A549 (cell line): ENCODE measurements at regions not wholly inside any gene's neighbourhood (a gene's known extent, or its start where the extent isn't known, plus 50 kb on each side); places are given as distances from the start of the nearest gene placed in this dataset.
A peak's percentile ranks its signal among the peaks of the same experiment; 100 is the strongest.

Experiments
- ATAC-seq, 2 experiments: fragments of 200-7000 bp in 1 of 2; fragments of >200 bp in 1 of 2; cut with Nextera tagmentation in 1 of 2; cut with Tn5 transposase in 1 of 2; 3 replicates each; pipeline versions ENCODE4 v1.8.0 to v1.9.1; 2018 to 2020; ENCODE audit warnings: mild to moderate bottlenecking in 1 of 2, moderate library complexity in 1 of 2
- CTCF ChIA-PET: fragments of 300-600 bp; sonication (Branson Sonifier 250); formaldehyde crosslinking; extraction: SDS; loops from one replicate; lab custom pipeline; 2021; ENCODE audit warnings: antibody characterized with exemption, inconsistent platforms; lab: Yijun Ruan, JAX
- POLR2A ChIA-PET: fragments of 350-600 bp; formaldehyde crosslinking; extraction: SDS; loops from one replicate; lab custom pipeline; 2021; ENCODE audit warnings: antibody characterized with exemption, inconsistent platforms; lab: Yijun Ruan, JAX
- DNase-seq, 2 experiments: peaks; one replicate each; pipeline versions ENCODE4 v3.0.0 to v3.0.0-alpha.2; 2011 to 2016; ENCODE audit warnings: low read depth in 1 of 2, low spot score in 1 of 2
- FAIRE-seq: peaks from 2 replicates; lab custom pipeline; 2011; peaks lifted over from hg19 to GRCh38; lab: Jason Lieb, UNC
- H3K27ac ChIP-seq, 2 experiments: fragments of >200 bp; sonication (Bioruptor Twin); formaldehyde crosslinking; 3 replicates each; pipeline ENCODE4 v1.5.1; 2016 to 2017
- H3K4me1 ChIP-seq: fragments of >200 bp; sonication (Bioruptor Twin); formaldehyde crosslinking; 3 replicates; pipeline ENCODE4 v1.6.1; 2016
- H3K4me2 ChIP-seq: fragments of >200 bp; sonication (Bioruptor Twin); formaldehyde crosslinking; 3 replicates; pipeline ENCODE4 v1.6.1; 2016
- H3K4me3 ChIP-seq: fragments of >200 bp; sonication (Bioruptor Twin); formaldehyde crosslinking; 3 replicates; pipeline ENCODE4 v1.5.1; 2016
- H3K9me3 ChIP-seq: fragments of >200 bp; sonication (Bioruptor Twin); formaldehyde crosslinking; 3 replicates; pipeline ENCODE4 v1.6.1; 2016
- E2F6 ChIP-seq: IDR thresholded peaks from 2 replicates; pipeline ENCODE4 v1.6.1; 2012; ENCODE audit warnings: low read depth, borderline replicate concordance
- EHF ChIP-seq: fragments of 250-450 bp; sonication (Bioruptor Pico); IDR thresholded peaks from 2 replicates; pipeline ENCODE4 v1.5.0; 2020; ENCODE audit warnings: mild to moderate bottlenecking
- FOSB ChIP-seq: fragments of 250-450 bp; sonication (Bioruptor Pico); IDR thresholded peaks from 2 replicates; pipeline ENCODE4 v1.5.0; 2020; ENCODE audit warnings: mild to moderate bottlenecking, moderate library complexity
- FOSL2 ChIP-seq, 2 experiments: fragments of 450-650 bp in 1 of 2; fragments of >200 bp in 1 of 2; sonication (Bioruptor Twin) in 1 of 2; formaldehyde crosslinking; IDR thresholded peaks; 2 replicates each; pipeline versions ENCODE4 v1.5.0 to v1.6.1; 2016 to 2020; ENCODE audit warnings: mild to moderate bottlenecking in 1 of 2, moderate library complexity in 1 of 2
- GATA3 ChIP-seq: IDR thresholded peaks from 2 replicates; pipeline ENCODE4 v1.6.1; 2012; ENCODE audit warnings: borderline replicate concordance
- HOXA7 ChIP-seq: fragments of 250-450 bp; sonication (Bioruptor Pico); IDR thresholded peaks from 2 replicates; pipeline ENCODE4 v1.5.0; 2020; ENCODE audit warnings: mild to moderate bottlenecking, moderate library complexity
- HOXB5 ChIP-seq: fragments of 250-450 bp; sonication (Bioruptor Pico); IDR thresholded peaks from 2 replicates; pipeline ENCODE4 v1.5.0; 2020; ENCODE audit warnings: mild to moderate bottlenecking, moderate library complexity
- NPAS2 ChIP-seq: fragments of 250-450 bp; sonication (Bioruptor Pico); IDR thresholded peaks from 2 replicates; pipeline ENCODE4 v1.8.0; 2022; ENCODE audit warnings: mild to moderate bottlenecking, moderate library complexity, borderline replicate concordance
- RARB ChIP-seq: fragments of 250-450 bp; sonication (Bioruptor Pico); IDR thresholded peaks from 2 replicates; pipeline ENCODE4 v1.8.0; 2021; ENCODE audit warnings: mild to moderate bottlenecking, moderate library complexity
- RFX5 ChIP-seq: fragments of 450-650 bp; IDR thresholded peaks from 2 replicates; pipeline ENCODE4 v1.7.1; 2014; ENCODE audit warnings: antibody characterized with exemption, mild to moderate bottlenecking, moderate library complexity
- TFCP2L1 ChIP-seq: fragments of 250-450 bp; sonication (Bioruptor Pico); IDR thresholded peaks from 2 replicates; pipeline ENCODE4 v1.5.0; 2021; ENCODE audit warnings: mild to moderate bottlenecking
- WGBS: methylation state at CpG from one replicate; pipeline ENCODE4 v1.1.6; 2017; ENCODE audit errors: missing lambda C conversion rate; 5-methylcytosine and 5-hydroxymethylcytosine counted together
- TF ChIP-seq, protein P1 (sequence below): fragments of >200 bp; sonication (Bioruptor Twin); formaldehyde crosslinking; IDR thresholded peaks from 2 replicates; pipeline ENCODE4 v1.6.1; 2016
- TF ChIP-seq, protein P2 (sequence below): fragments of 150-350 bp; IDR thresholded peaks from 2 replicates; pipeline ENCODE4 v1.6.1; 2014; ENCODE audit warnings: low read depth, mild to moderate bottlenecking, low read length
- TF ChIP-seq, protein P3 (sequence below): fragments of 250-450 bp; sonication (Bioruptor Pico); IDR thresholded peaks from 2 replicates; pipeline ENCODE4 v1.5.0; 2021; ENCODE audit warnings: mild to moderate bottlenecking, moderate library complexity, borderline replicate concordance

DNA sequence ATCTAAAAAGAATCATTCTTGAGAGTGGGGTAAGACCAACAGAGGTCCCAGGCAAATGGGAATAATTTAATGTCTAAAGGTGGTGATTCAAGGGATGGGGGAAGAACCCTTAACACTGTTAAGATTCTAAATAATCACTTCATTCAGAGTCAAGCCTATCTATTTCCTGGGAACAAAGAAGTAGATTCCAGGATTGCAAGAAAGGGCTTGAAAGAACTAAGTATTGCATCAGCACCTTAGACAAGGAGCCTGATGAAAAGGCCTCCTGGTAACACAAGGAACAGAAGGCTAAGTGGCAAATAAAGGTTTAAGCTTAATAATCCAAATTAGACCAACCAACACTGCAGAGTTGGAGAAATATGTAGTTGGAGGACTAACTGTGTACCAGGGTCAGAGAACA lies 620.7 kb upstream of the BTBD3 start (continued):
- TF ChIP-seq, protein P1, sequence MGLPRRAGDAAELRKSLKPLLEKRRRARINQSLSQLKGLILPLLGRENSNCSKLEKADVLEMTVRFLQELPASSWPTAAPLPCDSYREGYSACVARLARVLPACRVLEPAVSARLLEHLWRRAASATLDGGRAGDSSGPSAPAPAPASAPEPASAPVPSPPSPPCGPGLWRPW, result no peak
- TF ChIP-seq, protein P2, sequence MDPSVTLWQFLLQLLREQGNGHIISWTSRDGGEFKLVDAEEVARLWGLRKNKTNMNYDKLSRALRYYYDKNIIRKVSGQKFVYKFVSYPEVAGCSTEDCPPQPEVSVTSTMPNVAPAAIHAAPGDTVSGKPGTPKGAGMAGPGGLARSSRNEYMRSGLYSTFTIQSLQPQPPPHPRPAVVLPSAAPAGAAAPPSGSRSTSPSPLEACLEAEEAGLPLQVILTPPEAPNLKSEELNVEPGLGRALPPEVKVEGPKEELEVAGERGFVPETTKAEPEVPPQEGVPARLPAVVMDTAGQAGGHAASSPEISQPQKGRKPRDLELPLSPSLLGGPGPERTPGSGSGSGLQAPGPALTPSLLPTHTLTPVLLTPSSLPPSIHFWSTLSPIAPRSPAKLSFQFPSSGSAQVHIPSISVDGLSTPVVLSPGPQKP, result no peak
- no peak for TF ChIP-seq HOXA7 (CRISPR knock-in tag)
- no peak for TF ChIP-seq FOSB
- no peak for TF ChIP-seq HOXB5 (CRISPR knock-in tag)
- TF ChIP-seq RFX5, result no peak
- TF ChIP-seq, all 56 proteins: peak for 0

DNA sequence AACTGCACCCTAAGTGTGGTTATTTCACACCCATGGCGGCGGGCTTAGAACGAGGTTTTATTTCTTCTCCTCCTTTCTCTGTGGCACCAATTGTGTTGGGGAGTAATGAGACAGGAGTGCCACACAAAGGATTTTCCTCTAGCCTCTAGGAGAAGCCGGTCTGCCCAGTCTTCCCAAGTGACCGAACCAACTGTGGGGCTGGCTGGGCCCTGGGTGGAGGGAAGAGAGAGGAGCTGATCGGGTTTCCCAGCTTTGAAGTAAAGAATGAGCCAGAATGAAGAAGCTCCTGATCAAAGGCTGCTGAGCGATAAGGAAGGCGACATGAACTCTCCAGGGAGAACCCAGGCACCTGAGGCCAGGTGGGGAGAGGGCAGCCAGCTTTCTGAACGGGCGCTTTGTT lies 616.0 kb upstream of the BTBD3 start:
- Histone ChIP-seq H3K9me3 (no peaks in the 10 kb centered on the region), H3K4me1 (no peaks in the 10 kb centered on the region), H3K4me3 (no peak overlapping the region), H3K27ac (no peak overlapping the region), H3K4me2 (no peak overlapping the region)
- CTCF ChIA-PET, result interaction anchor here (1.1 to 2.2 kb wide), 2 partner anchors 9 to 242 kb away, joined by 4 to 8 read pairs; no protein-coding TSS in a partner anchor
- ATAC-seq (no peak), DNase-seq (no peak), FAIRE-seq (no peak)
- 87% methylated on average over 10 of the region's 10 CpGs for WGBS
- TF ChIP-seq TFCP2L1 (CRISPR knock-in tag) (no peak), E2F6 (no peak), NPAS2 (CRISPR knock-in tag) (no peak), GATA3 (no peak)
- POLR2A ChIA-PET, result no interaction called here

DNA sequence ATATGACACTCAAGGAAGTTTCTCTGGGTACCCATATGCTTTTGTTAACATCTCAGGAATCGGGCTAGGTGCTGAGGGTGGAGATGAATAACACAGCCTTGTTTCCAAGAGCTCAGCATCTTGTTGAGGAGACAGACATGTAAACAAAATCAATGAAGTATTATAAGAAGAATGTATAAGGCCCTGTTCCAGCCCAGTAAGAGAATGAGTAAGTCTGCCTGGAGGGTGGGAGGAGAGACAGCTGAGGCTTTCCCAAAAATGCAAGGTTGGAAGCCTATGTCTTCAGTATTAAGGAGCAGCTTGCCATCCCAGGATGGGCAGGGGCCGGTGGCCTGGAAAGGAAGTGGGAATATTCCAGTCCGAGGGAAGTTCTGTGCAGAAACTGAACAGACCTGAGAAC lies 615.3 kb upstream of the BTBD3 start:
- Histone ChIP-seq H3K4me3 (no peak overlapping the region), H3K4me1 (no peaks in the 10 kb centered on the region), H3K27ac (no peak overlapping the region), H3K4me2 (no peak overlapping the region), H3K9me3 (no peaks in the 10 kb centered on the region)
- ChIA-PET POLR2A (no interaction called here), CTCF (interaction anchor here (2.2 kb wide), 1 partner anchor 241 kb away, joined by 8 read pairs; no protein-coding TSS in a partner anchor)
- WGBS, result 83% methylated on average over 3 of the region's 3 CpGs
- FAIRE-seq (no peak), DNase-seq (no peak), ATAC-seq (no peak)
- TF ChIP-seq NPAS2 (CRISPR knock-in tag) (no peak), RARB (no peak), FOSB (no peak)
- TF ChIP-seq, protein P3, sequence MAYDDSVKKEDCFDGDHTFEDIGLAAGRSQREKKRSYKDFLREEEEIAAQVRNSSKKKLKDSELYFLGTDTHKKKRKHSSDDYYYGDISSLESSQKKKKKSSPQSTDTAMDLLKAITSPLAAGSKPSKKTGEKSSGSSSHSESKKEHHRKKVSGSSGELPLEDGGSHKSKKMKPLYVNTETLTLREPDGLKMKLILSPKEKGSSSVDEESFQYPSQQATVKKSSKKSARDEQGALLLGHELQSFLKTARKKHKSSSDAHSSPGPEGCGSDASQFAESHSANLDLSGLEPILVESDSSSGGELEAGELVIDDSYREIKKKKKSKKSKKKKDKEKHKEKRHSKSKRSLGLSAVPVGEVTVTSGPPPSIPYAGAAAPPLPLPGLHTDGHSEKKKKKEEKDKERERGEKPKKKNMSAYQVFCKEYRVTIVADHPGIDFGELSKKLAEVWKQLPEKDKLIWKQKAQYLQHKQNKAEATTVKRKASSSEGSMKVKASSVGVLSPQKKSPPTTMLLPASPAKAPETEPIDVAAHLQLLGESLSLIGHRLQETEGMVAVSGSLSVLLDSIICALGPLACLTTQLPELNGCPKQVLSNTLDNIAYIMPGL, result no peak

GRCh38 chr20:11304795-11305194 lies 612.9 kb upstream of the BTBD3 start:
- TF ChIP-seq EHF (CRISPR knock-in tag) (no peak), FOSL2 (IDR thresholded peaks at IDR 0.05) (no peak), FOSL2 (CRISPR knock-in tag; IDR thresholded peaks at IDR 0.05) (no peak)
- TF ChIP-seq, protein P3, result no peak
- ChIA-PET CTCF (interaction anchor here (1.1 kb wide), 2 partner anchors 17 to 239 kb away, joined by 3 to 5 read pairs; no protein-coding TSS in a partner anchor), POLR2A (no interaction called here)
- ATAC-seq (no peak), FAIRE-seq (peak; percentile 77), DNase-seq (no peak)
- 61% methylated on average over 3 of the region's 3 CpGs for WGBS
- H3K4me2 ChIP-seq, result 0 out of 3 replicates have a peak overlapping the region, but pooled peaks have one; percentile 9
- H3K27ac ChIP-seq, result no peak overlapping the region
- no peaks in the 10 kb centered on the region for H3K4me1 ChIP-seq
- no peak overlapping the region for H3K4me3 ChIP-seq
- no peaks in the 10 kb centered on the region for H3K9me3 ChIP-seq
